ENCODE measurements at regions not wholly inside any gene's neighbourhood (a gene's known extent, or its start where the extent isn't known, plus 50 kb on each side); places are given as distances from the start of the nearest gene placed in this dataset.

GRCh38 chr5:39905356-39905755, 480.6 kb upstream of the DAB2 start:
- Histone ChIP-seq H3K27me3 (ENCODE audit: control insufficient read depth, insufficient read depth, low read length) (no peaks in the 10 kb centered on the region), H3K4me1 (ENCODE audit: control insufficient read depth in 2 of 3, insufficient read depth in 2 of 3, low read depth in 1 of 3, low read length in 3 of 3) (no peaks in the 10 kb centered on the region), H3K9me3 (ENCODE audit: control insufficient read depth in 2 of 3, insufficient read depth in 1 of 3, low read length in 3 of 3) (no peaks in the 10 kb centered on the region), H3K4me3 (ENCODE audit: low read length in 3 of 3) (no peak overlapping the region), H3K9ac (ENCODE audit: low read length in 3 of 3) (no peak overlapping the region), H3K36me3 (ENCODE audit: control insufficient read depth in 2 of 3, insufficient read depth in 3 of 3, low read length in 3 of 3) (no peaks in the 10 kb centered on the region), H3K27ac (ENCODE audit: low read depth in 2 of 2, low read length in 2 of 2) (no peak overlapping the region)
- no peak for DNase-seq
- FAIRE-seq = no peak
- TF ChIP-seq CTCF (IDR thresholded peaks at IDR 0.05; ENCODE audit: borderline replicate concordance, extremely low read depth, insufficient read depth) = no peak
- intact Hi-C loops (cut with DNase I) = no loop called here

GRCh38 chr5:39902626-39903025, 477.8 kb upstream of the DAB2 start:
- TF ChIP-seq CTCF (IDR thresholded peaks at IDR 0.05; ENCODE audit: borderline replicate concordance, extremely low read depth, insufficient read depth) = no peak
- intact Hi-C loops (cut with DNase I) = no loop called here
- DNase-seq (no peak), FAIRE-seq (no peak)
- H3K4me3 ChIP-seq (ENCODE audit: low read length in 3 of 3) = no peak overlapping the region
- no peak overlapping the region for H3K9ac ChIP-seq (ENCODE audit: low read length in 3 of 3)
- H3K4me1 ChIP-seq (ENCODE audit: control insufficient read depth in 2 of 3, insufficient read depth in 2 of 3, low read depth in 1 of 3, low read length in 3 of 3) = no peaks in the 10 kb centered on the region
- H3K27ac ChIP-seq (ENCODE audit: low read depth in 2 of 2, low read length in 2 of 2) = no peak overlapping the region
- H3K9me3 ChIP-seq (ENCODE audit: control insufficient read depth in 2 of 3, insufficient read depth in 1 of 3, low read length in 3 of 3) = no peaks in the 10 kb centered on the region
- no peaks in the 10 kb centered on the region for H3K27me3 ChIP-seq (ENCODE audit: control insufficient read depth, insufficient read depth, low read length)
- no peaks in the 10 kb centered on the region for H3K36me3 ChIP-seq (ENCODE audit: control insufficient read depth in 2 of 3, insufficient read depth in 3 of 3, low read length in 3 of 3)

- Histone ChIP-seq H3K9me3 (ENCODE audit: control insufficient read depth in 2 of 3, insufficient read depth in 1 of 3, low read length in 3 of 3) (no peaks in the 10 kb centered on the region), H3K27ac (ENCODE audit: low read depth in 2 of 2, low read length in 2 of 2) (no peak overlapping the region), H3K4me3 (ENCODE audit: low read length in 3 of 3) (no peak overlapping the region), H3K4me1 (ENCODE audit: control insufficient read depth in 2 of 3, insufficient read depth in 2 of 3, low read depth in 1 of 3, low read length in 3 of 3) (no peaks in the 10 kb centered on the region), H3K36me3 (ENCODE audit: control insufficient read depth in 2 of 3, insufficient read depth in 3 of 3, low read length in 3 of 3) (no peaks in the 10 kb centered on the region), H3K27me3 (ENCODE audit: control insufficient read depth, insufficient read depth, low read length) (no peaks in the 10 kb centered on the region), H3K9ac (ENCODE audit: low read length in 3 of 3) (no peak overlapping the region)
- intact Hi-C loops (cut with DNase I) = no loop called here
- no peak for TF ChIP-seq CTCF (IDR thresholded peaks at IDR 0.05; ENCODE audit: borderline replicate concordance, extremely low read depth, insufficient read depth)
- no peak for DNase-seq
- no peak for FAIRE-seq
Observed at GRCh38 chr5:39898731-39899130, 474.0 kb upstream of the DAB2 start.

- Histone ChIP-seq H3K4me1 (ENCODE audit: control insufficient read depth in 2 of 3, insufficient read depth in 2 of 3, low read depth in 1 of 3, low read length in 3 of 3) (no peaks in the 10 kb centered on the region), H3K27ac (ENCODE audit: low read depth in 2 of 2, low read length in 2 of 2) (no peak overlapping the region), H3K27me3 (ENCODE audit: control insufficient read depth, insufficient read depth, low read length) (no peaks in the 10 kb centered on the region), H3K9me3 (ENCODE audit: control insufficient read depth in 2 of 3, insufficient read depth in 1 of 3, low read length in 3 of 3) (no peaks in the 10 kb centered on the region), H3K4me3 (ENCODE audit: low read length in 3 of 3) (no peak overlapping the region), H3K36me3 (ENCODE audit: control insufficient read depth in 2 of 3, insufficient read depth in 3 of 3, low read length in 3 of 3) (no peaks in the 10 kb centered on the region), H3K9ac (ENCODE audit: low read length in 3 of 3) (no peak overlapping the region)
- DNase-seq = no peak
- FAIRE-seq = no peak
- intact Hi-C loops (cut with DNase I) = no loop called here
- TF ChIP-seq CTCF (IDR thresholded peaks at IDR 0.05; ENCODE audit: borderline replicate concordance, extremely low read depth, insufficient read depth) = no peak
Observed at GRCh38 chr5:39896706-39897105, 471.9 kb upstream of the DAB2 start.
